GM19455 (cell line): ENCODE measurements at regions not wholly inside any gene's neighbourhood (a gene's known extent, or its start where the extent isn't known, plus 50 kb on each side); places are given as distances from the start of the nearest gene placed in this dataset.
"Not testable (repeated sequence)": the region's sequence is repeated elsewhere in the genome, so short reads cannot be mapped to it uniquely, and the experiment has no call there.

ENCODE experiments used
- ATAC-seq: cut with Tn5 transposase; IDR thresholded peaks from one replicate; pipeline ENCODE4 v1.9.1; 2021; ENCODE audit not compliant: unreplicated experiment

DNA sequence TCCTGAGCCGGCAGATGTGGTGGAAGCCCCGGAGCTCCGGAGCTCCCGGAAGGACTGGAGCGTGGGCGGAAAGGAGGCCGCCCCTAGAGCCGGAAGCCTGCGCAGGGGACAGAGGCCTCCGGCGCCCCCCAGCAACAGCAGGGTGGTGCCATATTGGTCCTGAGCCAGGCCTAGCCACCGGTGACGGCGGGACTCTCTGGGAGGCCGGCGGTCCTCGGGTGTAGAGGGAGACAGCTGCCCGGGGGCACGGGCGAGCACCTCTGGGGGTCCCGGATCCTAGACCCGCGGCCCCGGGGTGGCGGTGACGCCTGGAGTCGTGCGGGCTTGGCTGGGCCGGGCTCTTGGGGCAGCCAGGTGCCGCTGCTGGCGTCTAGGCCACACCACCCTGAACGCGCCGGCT lies 1472.2 kb downstream of the FOXD4L5 start:
- ATAC-seq = peak; percentile 42

DNA sequence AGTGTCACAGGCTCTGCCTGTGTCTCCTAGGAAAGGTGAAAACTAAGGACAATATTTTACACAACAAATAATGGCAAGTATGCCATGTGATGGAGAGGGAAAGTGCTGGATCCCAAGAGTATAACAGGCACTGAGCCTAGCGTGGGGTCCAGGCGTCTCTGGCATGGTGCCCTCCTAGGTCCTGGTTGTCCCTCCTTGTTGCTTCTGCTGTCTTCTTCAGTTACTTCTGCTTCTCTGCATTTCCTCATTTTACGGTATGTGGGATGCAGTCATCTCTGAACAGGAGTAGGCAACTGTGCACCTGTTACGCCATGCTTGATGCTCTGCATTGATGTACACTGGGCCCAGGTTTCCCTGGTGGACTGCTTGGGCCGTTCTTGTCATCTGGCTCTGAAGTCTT lies 1480.8 kb downstream of the FOXD4L5 start:
- ATAC-seq = not testable (repeated sequence)

DNA sequence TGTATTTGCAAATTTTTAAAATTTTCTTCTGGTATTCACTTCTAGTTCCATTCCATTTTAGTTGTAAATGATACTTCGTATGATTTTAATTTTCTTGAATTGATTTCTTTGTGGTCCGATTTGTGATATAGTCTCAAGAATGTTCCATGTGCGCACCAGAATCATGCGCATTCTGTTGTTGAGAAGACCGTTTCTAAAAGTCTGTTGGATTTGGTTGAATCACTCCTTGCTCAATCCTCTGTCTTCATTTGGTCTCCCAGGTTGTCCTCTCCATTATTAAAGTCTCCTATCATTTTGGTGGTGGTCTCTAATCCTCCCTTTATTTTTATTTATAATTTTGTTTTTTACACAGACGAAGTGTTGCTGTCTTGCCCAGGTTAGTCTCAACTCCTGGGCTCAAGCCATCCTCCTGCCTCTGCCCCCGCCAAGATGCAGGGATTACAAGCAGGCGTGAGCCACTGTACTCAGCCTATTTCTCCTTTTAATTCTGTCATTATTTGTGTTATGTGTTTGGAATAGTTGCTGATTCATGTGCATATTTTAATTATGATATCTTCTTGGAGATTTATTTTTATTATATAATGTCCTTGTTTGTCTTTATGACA lies 1490.8 kb downstream of the FOXD4L5 start:
- ATAC-seq = not testable (repeated sequence)

DNA sequence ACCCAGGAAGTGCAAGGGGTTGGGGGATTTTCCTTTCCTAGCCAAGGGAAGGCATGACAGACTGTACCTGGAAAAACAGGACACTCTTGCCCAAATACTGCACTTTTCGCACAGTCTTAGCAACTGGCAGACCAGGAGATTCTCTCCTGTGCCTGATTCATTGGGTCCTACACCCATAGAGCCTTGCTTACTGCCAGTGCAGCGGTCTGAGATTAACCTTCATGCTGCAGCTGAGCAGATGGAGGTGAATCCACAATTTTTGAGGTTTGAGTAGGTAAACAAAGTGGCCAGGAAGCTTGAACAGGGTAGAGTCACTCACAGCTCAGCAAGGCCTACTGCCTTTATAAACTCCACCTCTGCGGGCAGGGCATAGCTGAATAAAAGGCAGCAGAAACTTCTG lies 1497.6 kb downstream of the FOXD4L5 start:
- not testable (repeated sequence) for ATAC-seq

DNA sequence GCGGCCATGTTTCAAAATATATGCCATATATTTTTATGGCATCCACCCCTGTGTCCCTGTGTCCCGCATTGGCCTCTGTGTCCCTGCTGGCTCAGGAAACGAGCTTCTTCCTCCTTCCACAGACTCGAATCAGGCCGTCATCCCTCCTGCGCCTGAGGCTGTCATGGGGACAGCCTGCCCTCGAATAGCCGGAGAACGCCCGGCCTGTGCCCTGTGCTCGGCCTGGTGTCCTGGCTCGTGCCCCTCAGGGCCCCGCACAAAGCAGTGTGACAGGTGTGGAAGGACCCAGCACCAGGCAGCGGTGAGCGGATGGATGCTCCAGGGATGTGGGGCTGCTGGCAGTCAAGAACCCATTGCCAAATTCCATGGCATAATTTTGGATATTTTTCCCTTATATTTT lies 1500.0 kb downstream of the FOXD4L5 start:
- ATAC-seq = not testable (repeated sequence)

DNA sequence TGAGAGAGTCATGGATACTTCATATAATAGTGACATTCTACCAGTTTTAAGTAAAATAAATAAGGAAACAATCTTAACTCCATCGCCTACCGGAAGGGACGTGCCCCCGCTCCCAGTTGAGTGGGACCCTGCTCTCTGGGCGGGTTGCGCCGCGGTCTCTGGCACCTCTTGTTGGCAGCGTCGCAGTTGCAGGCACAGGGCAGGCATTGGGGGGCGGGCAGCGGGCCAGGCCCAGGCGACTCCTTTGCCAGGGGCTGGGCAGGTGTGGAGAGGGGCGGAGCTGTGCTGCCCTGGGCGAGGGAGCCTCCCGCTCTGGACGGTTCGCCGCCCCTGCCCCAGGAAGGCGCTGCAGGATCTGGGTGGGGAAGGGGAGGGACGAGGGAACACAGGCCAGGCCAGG lies 1500.6 kb downstream of the FOXD4L5 start:
- ATAC-seq = not testable (repeated sequence)

DNA sequence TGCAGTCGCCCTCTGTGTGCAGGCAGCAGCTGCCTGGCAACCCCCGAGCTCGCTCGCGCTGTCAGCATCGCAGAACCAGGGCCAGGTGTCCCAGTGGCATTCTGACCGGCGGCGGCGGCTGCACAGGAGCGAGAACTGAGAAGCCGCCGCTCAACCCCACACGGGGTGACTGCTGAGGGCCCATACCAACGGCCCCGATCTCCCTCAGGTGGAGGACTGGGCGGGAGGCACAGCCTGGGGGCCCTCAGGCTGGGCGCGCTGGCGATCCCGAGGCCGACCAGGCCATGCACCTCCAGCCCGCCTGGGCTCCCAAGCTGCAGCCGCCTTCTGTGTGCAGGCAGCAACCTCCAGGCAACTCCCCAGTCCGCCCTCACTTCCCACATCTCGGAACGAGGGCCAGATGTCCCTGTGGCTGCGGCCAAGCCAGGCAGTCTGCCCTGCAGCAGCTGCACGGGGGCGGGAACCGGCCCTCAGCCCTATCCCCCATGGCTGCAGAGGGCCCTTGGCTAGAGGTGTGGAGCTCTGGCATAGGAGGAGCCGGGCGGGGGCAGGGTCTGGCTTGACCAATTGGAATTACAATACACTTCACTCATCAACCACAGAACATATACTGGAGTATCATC lies 1503.1 kb downstream of the FOXD4L5 start:
- ATAC-seq = not testable (repeated sequence)

DNA sequence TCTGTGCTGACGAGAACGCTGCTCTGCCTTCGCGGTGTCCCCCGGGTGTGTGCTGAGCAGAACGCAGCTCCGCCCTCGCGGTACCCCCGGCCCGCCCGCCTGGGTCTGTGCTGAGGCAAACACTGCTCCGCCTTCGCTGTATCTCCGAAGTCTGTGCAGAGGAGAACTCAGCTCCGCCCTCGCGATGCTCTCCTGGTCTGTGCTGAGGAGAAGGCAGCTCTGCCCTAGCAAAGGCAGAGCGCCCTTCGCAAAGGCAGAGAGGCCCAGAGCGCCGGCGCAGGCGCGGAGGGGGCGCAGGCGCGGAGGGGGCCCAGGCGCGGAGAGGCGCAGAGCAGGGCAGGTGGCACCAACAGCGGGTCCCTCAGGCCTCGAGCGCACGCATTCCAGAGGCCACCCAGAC lies 1503.6 kb downstream of the FOXD4L5 start:
- peak; percentile 100 for ATAC-seq

DNA sequence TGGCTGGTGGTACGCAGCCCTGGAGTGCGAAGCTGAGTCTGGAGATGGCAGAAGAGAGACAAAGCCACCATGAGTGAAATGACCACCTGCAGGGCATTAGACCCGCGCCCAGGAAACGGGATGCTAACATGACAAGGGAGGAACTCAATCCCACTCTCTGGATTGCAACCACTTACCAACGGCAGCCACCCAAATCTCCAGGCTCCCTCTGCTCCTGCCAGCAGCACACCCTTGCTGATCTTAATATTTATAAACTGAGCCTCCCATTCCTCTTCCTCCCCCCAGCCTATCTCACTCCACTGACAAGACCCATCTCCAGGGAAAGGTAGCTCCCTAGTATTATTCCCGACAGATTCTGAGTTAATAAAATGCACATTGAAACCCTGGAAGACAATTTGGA lies 1508.8 kb downstream of the FOXD4L5 start:
- ATAC-seq = not testable (repeated sequence)

DNA sequence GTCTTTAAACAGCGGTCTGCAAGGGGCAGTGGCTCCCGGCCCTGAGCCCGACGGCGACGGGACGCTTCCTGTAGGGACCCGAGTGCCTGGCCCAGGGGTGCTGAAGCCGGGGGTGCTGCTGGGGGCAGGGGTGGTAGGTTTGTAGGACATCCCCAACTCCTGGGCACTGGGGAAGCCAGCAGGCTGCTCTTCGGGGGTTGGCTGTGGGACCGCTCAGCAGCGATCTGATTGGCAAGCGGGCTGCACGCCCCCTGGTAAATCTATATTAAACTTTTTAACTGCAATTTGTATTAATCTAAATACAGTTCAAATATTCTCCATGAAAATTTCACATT lies 1510.0 kb downstream of the FOXD4L5 start:
- ATAC-seq = not testable (repeated sequence)

DNA sequence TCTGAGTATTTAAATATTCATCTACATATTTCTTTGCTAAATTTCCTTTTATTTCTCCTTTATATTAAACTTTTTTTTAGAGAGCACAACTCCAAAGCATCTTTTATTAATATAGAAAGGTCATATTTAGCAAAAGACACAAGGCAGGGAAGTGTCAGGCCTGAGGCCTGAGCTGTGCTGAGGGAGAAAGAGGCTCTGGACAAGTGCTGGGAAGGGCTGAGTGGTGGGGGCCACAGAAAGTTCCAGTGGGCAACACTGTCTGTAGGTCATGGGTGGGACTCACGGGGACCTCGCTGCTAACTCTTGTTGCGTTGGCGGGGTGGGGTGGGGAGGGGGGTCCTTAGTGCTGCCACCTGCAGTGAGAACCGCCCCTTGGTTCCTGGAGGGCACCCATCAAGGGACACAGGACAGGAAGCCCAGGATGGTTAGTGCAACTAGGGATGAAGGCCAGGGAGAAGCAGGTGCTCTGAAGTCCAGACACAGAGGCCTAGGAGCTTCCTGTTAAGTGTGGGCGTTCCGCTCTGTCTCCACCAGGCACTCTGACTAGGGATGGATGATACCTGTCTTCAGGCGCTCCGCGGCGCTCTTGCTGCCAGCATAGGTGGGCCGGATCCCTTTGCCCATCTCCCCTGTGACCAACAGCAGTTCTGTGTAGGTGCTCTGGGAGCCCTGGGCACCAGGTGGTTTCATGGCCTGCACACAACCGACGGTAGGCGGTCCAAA lies 1510.5 kb downstream of the FOXD4L5 start:
- not testable (repeated sequence) for ATAC-seq

DNA sequence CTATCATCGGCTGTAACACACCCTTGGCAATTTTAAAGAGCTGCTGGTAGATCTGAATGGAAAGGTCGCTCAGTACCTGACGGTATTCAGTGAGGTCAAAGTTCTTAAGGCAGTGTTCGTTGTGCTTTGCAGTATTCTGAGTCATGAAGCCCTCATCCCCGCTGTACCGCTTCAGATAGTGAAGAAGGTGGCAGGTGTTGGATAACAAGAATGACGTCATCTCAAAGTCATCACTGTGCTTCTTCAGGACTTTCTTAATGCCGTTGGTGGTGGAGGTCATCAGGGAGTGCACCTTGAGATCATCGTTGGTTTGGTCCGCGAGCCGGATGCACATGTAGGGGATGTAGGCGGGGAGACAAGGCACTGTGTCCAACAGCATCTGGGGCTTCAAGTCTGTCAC lies 1522.8 kb downstream of the FOXD4L5 start:
- not testable (repeated sequence) for ATAC-seq

DNA sequence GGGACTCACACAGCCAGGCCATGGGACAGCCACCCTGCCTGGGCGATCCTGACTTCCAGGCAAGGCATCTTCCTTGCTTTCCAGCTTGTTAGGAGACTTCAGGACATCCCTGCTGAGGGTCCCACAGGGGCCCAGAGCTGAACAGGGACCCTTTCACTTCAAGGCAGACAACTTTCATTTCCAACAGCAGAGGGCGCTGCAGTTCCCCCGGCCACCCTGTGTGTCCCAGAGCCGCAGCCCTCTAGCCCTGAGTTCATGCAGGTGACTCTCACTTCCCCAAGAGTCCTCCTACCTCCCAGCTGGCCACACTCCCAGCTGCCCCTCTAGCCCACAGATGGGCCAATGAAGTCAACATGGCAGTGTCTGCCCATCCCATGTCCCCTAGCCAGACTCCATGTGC lies 1556.0 kb downstream of the FOXD4L5 start:
- not testable (repeated sequence) for ATAC-seq

DNA sequence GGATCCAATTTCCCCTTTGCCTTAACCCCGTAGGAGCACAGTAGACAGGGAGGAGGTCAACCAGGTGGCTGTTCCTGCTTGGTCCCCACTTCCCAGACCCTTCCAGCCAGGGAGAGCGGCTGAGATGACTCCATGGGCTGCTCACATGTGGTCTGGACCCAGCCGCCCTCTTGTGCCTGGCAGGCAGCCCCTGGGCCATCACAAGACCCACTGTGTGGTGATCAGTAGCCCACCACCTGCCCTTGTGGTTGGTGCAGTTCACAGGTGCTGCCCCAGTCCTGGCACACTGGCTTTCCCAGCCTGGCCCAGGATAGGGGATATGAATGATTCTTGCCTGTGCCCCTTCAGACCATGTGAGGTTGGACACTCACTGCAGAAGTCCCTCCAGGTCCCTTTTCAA lies 1556.7 kb downstream of the FOXD4L5 start:
- ATAC-seq = no peak

DNA sequence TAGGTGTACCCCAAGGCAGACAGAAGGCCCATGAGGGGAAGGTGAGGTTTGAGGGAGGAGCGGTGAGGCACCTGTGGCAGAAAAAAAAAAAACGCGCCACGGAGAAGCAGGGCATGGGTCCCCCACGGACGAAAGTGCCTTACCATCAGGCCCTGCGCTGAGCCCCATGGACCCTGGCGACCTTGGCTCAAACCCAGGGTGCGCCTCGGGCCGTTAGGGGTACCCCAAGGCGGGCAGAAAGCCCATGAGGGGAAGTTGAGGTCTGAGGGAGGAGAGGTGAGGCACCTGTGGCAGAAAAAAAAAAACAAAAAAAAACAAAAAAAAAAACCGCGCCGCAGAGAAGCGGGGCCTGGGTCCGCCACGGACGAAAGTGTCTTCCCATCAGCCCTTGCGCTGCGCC lies 1576.7 kb downstream of the FOXD4L5 start:
- ATAC-seq = not testable (repeated sequence)

DNA sequence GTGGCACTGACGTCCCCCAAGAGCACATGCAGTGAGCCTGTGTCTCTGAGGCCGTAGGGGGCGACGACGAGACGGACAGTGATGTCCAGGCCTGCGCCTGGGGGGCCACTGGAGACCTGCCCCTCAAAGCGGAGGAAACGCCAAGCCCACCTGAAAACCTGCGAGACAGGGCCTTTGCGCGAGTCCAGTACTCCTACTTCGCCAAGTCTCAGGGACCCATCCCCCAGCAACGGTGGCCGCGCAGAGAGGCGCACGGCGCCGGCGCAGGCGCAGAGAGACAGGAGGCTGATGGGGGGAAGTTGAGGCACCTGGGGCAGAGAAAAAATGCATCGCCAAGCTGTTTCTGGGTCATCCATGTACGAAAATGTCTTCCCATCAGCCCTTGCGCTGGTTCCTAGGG lies 1580.6 kb downstream of the FOXD4L5 start:
- not testable (repeated sequence) for ATAC-seq

DNA sequence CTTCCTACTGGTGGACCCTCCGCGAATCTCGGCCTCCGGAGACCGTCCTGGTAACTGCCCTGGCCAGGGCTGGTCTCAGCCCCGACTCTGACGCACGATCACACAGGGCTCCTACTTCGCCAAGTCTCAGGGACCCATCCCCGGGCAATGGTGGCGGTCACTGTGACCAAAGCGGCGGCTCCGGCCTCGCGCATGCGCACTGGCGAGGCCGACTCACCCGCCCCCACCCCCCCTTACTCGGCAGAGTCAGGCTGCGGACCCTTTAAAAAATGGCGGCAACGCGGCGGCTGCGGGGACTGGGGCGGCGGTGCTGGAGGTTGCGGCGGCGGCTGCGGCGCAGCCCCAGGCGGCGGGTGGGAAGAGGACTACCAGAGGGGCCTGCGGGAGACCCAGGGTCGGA lies 1581.3 kb downstream of the FOXD4L5 start:
- not testable (repeated sequence) for ATAC-seq

DNA sequence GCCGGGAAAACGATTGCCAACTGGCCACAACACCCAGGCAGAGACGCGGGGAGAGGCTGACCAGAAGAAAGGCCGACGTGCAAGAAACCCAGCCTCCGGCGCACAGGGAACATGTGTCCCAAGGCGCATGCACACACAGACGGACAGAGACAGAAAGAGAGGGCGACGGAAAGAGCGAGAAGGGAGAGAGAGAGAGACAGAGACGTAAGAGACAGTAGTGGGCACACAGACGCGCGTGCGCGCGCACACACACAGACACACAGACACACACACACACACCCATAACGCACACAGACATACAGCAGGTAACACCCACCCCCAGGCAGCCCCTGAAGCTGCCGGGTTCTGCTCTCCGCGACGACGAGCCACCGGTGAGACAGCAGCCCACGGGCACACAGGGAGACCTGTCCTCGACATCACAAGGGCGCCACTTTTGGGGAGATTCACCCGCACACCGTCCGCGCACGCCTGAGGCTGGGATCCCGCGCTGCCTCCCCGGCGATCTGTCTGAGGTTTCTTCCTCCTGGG lies 1581.8 kb downstream of the FOXD4L5 start:
- ATAC-seq = not testable (repeated sequence)
